ENCODE measurements at regions not wholly inside any gene's neighbourhood (a gene's known extent, or its start where the extent isn't known, plus 50 kb on each side); places are given as distances from the start of the nearest gene placed in this dataset.

- TF ChIP-seq CTCF (IDR thresholded peaks at IDR 0.05) (no peak), POLR2A (IDR thresholded peaks at IDR 0.05) (no peak)
These were observed 287.5 kb downstream of the PTGER3 start for GRCh38 chr1:70760154-70760553.

All from suprapubic skin (tissue), 3 donors.